ENCODE measurements at regions not wholly inside any gene's neighbourhood (a gene's known extent, or its start where the extent isn't known, plus 50 kb on each side); places are given as distances from the start of the nearest gene placed in this dataset.

DNA sequence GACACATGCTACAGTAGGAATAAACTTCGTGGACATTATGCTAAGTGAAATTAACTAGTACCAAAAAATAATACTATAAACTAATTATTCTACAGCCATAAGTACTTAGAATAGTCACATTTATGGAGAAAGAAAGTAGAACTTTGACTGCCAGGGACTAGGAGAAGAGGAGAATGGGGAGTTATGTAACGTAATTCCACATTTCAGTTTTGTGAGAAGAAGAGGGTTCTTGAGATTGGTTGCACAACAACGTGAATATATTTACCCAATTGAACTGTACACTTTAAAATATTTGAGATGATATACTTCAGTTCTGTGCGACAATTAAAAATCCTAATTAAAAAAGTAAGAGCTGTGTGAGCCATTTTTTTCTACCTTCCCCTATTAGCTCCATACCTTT is 1412.9 kb downstream of the PLA2G4A start:
- no peak overlapping the region for H2BK5ac ChIP-seq (ENCODE audit: low read length)
- no peaks in the 10 kb centered on the region for H3K79me1 ChIP-seq (ENCODE audit: low read length)
- H4K5ac ChIP-seq (ENCODE audit: low read length) = no peak overlapping the region
- no peak overlapping the region for H3K9ac ChIP-seq (ENCODE audit: low read length)
- no peak overlapping the region for H3K4me3 ChIP-seq (ENCODE audit: low read length)
- no peaks in the 10 kb centered on the region for H3K36me3 ChIP-seq (ENCODE audit: control insufficient read depth, insufficient read depth, low read length)
- H3K27me3 ChIP-seq (ENCODE audit: insufficient read depth, low read length, poor library complexity) = no peaks in the 10 kb centered on the region
- no peaks in the 10 kb centered on the region for H3K79me2 ChIP-seq (ENCODE audit: control insufficient read depth, insufficient read depth, low read length)
- no CpG with 5 or more reads among the region's 4 CpGs for WGBS (ENCODE audit: extremely low coverage, insufficient coverage, low lambda C conversion rate)
- H2AK5ac ChIP-seq (ENCODE audit: low read length) = no peak overlapping the region
- H2BK120ac ChIP-seq (ENCODE audit: low read depth, low read length) = no peak overlapping the region
- H3K18ac ChIP-seq (ENCODE audit: low read length) = no peak overlapping the region
- H3K27ac ChIP-seq (ENCODE audit: low read depth, low read length) = no peak overlapping the region
- H2BK15ac ChIP-seq (replicated peaks; ENCODE audit: low read depth) = no peak overlapping the region
- no peak overlapping the region for H4K8ac ChIP-seq (ENCODE audit: low read depth, low read length)
- no peaks in the 10 kb centered on the region for H3K4me1 ChIP-seq (ENCODE audit: control insufficient read depth, low read depth, low read length)
- no peak for DNase-seq
- no peak overlapping the region for H3K23ac ChIP-seq (ENCODE audit: low read length)
- no peak overlapping the region for H3K56ac ChIP-seq (ENCODE audit: low read length)
- H3K4ac ChIP-seq (ENCODE audit: low read depth, low read length) = no peak overlapping the region
- no peak overlapping the region for H3K4me2 ChIP-seq (ENCODE audit: low read length)

DNA sequence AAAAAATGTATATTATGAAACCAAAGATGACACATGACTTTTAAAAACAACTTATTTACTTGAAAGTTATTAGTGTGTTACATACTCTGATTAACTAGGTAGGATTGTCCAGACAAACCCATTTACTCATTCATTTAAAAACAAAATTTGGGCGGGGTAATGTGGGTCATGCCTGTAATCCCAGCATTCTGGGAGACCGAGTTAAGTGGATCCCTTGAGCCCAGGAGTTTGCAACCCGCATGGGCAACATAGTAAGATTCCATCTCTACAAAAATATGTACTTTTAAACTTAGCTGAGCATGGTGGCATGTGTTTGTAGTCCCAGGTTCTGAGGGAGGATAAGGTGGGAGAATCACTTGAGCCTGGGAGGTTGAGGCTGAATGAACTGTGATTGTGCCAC is 1414.7 kb downstream of the PLA2G4A start:
- no peak overlapping the region for H3K9ac ChIP-seq (ENCODE audit: low read length)
- no peaks in the 10 kb centered on the region for H3K79me1 ChIP-seq (ENCODE audit: low read length)
- H2BK5ac ChIP-seq (ENCODE audit: low read length) = no peak overlapping the region
- no peak overlapping the region for H3K4ac ChIP-seq (ENCODE audit: low read depth, low read length)
- H3K4me3 ChIP-seq (ENCODE audit: low read length) = no peak overlapping the region
- H3K27me3 ChIP-seq (ENCODE audit: insufficient read depth, low read length, poor library complexity) = no peaks in the 10 kb centered on the region
- H3K36me3 ChIP-seq (ENCODE audit: control insufficient read depth, insufficient read depth, low read length) = no peaks in the 10 kb centered on the region
- no peak overlapping the region for H2BK120ac ChIP-seq (ENCODE audit: low read depth, low read length)
- WGBS (ENCODE audit: extremely low coverage, insufficient coverage, low lambda C conversion rate) = no CpG with 5 or more reads among the region's 3 CpGs
- no peak for DNase-seq
- no peak overlapping the region for H3K18ac ChIP-seq (ENCODE audit: low read length)
- H2AK5ac ChIP-seq (ENCODE audit: low read length) = no peak overlapping the region
- H3K27ac ChIP-seq (ENCODE audit: low read depth, low read length) = no peak overlapping the region
- no peak overlapping the region for H3K23ac ChIP-seq (ENCODE audit: low read length)
- no peak overlapping the region for H2BK15ac ChIP-seq (replicated peaks; ENCODE audit: low read depth)
- no peak overlapping the region for H4K8ac ChIP-seq (ENCODE audit: low read depth, low read length)
- no peak overlapping the region for H3K4me2 ChIP-seq (ENCODE audit: low read length)
- H3K79me2 ChIP-seq (ENCODE audit: control insufficient read depth, insufficient read depth, low read length) = no peaks in the 10 kb centered on the region
- H3K4me1 ChIP-seq (ENCODE audit: control insufficient read depth, low read depth, low read length) = no peaks in the 10 kb centered on the region
- no peak overlapping the region for H3K56ac ChIP-seq (ENCODE audit: low read length)
- no peak overlapping the region for H4K5ac ChIP-seq (ENCODE audit: low read length)

DNA sequence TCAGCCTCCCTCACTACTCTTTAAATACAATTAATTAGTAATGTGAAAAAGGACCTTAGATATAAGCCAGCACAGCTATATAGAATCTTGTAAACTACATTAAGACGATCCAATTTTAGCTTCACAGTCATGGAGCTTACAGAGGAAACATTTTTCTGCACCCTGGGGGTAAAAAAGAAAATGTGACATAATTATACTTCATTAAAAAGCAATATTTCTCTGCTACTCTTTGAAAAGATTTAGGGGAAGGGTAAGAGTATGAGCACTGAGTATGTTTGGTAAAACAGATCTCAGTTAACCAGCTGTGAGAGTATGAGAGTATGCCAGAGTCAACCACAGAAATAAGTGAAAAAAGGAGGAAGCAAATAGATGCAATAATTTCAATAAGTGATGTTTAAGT is 1415.9 kb downstream of the PLA2G4A start:
- H3K27ac ChIP-seq (ENCODE audit: low read depth, low read length) = no peak overlapping the region

DNA sequence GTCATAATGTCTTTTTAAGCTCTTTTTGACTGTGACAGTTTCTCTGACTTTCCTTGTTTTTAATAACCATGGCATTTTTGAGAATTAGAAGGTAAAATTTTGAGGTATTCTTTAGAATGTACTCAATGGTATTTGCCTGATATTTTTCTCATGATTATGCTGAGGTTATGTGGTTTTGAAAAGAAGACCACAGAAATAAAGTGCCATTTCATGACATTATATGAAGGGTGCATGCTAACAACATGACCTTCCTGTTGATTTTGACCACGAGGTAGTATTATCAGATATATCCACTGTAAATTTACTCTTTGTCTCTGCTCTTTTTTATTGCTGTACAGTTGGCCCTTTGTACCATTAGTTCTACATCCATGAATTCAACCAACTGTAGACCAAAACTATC is 1418.5 kb downstream of the PLA2G4A start:
- Histone ChIP-seq H2BK120ac (ENCODE audit: low read depth, low read length) (no peak overlapping the region), H3K23ac (ENCODE audit: low read length) (no peak overlapping the region), H4K8ac (ENCODE audit: low read depth, low read length) (no peak overlapping the region), H4K5ac (ENCODE audit: low read length) (no peak overlapping the region), H2BK15ac (replicated peaks; ENCODE audit: low read depth) (no peak overlapping the region), H2AK5ac (ENCODE audit: low read length) (no peak overlapping the region), H2BK5ac (ENCODE audit: low read length) (no peak overlapping the region), H3K36me3 (ENCODE audit: control insufficient read depth, insufficient read depth, low read length) (no peaks in the 10 kb centered on the region), H3K56ac (ENCODE audit: low read length) (no peak overlapping the region), H3K9ac (ENCODE audit: low read length) (no peak overlapping the region), H3K4me3 (ENCODE audit: low read length) (no peak overlapping the region), H3K27ac (ENCODE audit: low read depth, low read length) (no peak overlapping the region), H3K18ac (ENCODE audit: low read length) (no peak overlapping the region), H3K27me3 (ENCODE audit: insufficient read depth, low read length, poor library complexity) (no peaks in the 10 kb centered on the region), H3K79me1 (ENCODE audit: low read length) (no peaks in the 10 kb centered on the region), H3K4ac (ENCODE audit: low read depth, low read length) (no peak overlapping the region), H3K79me2 (ENCODE audit: control insufficient read depth, insufficient read depth, low read length) (no peaks in the 10 kb centered on the region), H3K4me1 (ENCODE audit: control insufficient read depth, low read depth, low read length) (no peaks in the 10 kb centered on the region), H3K4me2 (ENCODE audit: low read length) (no peak overlapping the region)
- no peak for DNase-seq
- no CpG with 5 or more reads among the region's 1 CpG for WGBS (ENCODE audit: extremely low coverage, insufficient coverage, low lambda C conversion rate)

More for the DNA sequence above, 1415.9 kb downstream of the PLA2G4A start:
- H3K56ac ChIP-seq (ENCODE audit: low read length) = no peak overlapping the region
- H3K4me3 ChIP-seq (ENCODE audit: low read length) = no peak overlapping the region
- no peak overlapping the region for H3K4ac ChIP-seq (ENCODE audit: low read depth, low read length)
- no peak overlapping the region for H2BK120ac ChIP-seq (ENCODE audit: low read depth, low read length)
- H3K9ac ChIP-seq (ENCODE audit: low read length) = no peak overlapping the region
- no peaks in the 10 kb centered on the region for H3K79me1 ChIP-seq (ENCODE audit: low read length)
- no peak overlapping the region for H3K18ac ChIP-seq (ENCODE audit: low read length)
- DNase-seq = no peak
- H3K4me1 ChIP-seq (ENCODE audit: control insufficient read depth, low read depth, low read length) = no peaks in the 10 kb centered on the region
- H3K79me2 ChIP-seq (ENCODE audit: control insufficient read depth, insufficient read depth, low read length) = no peaks in the 10 kb centered on the region
- no peak overlapping the region for H2BK15ac ChIP-seq (replicated peaks; ENCODE audit: low read depth)
- H3K27me3 ChIP-seq (ENCODE audit: insufficient read depth, low read length, poor library complexity) = no peaks in the 10 kb centered on the region
- H4K8ac ChIP-seq (ENCODE audit: low read depth, low read length) = no peak overlapping the region
- no peak overlapping the region for H3K23ac ChIP-seq (ENCODE audit: low read length)
- H3K36me3 ChIP-seq (ENCODE audit: control insufficient read depth, insufficient read depth, low read length) = no peaks in the 10 kb centered on the region
- H3K4me2 ChIP-seq (ENCODE audit: low read length) = no peak overlapping the region
- no peak overlapping the region for H4K5ac ChIP-seq (ENCODE audit: low read length)
- no peak overlapping the region for H2AK5ac ChIP-seq (ENCODE audit: low read length)
- no peak overlapping the region for H2BK5ac ChIP-seq (ENCODE audit: low read length)
- WGBS (ENCODE audit: extremely low coverage, insufficient coverage, low lambda C conversion rate) = no CpG with 5 or more reads among the region's 1 CpG

DNA sequence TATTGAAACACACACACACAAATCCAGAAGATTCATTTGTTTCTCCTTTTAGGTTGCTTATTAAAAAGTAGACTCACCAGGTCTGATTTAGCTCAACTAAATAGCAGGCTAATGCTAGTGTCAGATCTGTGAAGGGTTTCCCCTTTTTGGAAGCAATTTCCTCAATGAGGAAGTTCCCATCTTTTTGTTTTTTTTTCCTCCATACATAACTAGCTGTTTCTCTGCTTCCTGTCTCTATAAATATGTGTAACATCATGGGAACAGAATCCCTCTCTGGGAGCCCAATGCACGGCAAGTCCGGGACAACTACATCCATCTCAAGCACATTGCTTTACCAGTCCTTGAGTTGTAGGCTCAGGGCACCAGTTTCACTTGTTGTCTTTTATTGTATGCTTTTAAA is 1421.1 kb downstream of the PLA2G4A start:
- no peak overlapping the region for H4K8ac ChIP-seq (ENCODE audit: low read depth, low read length)
- H3K79me2 ChIP-seq (ENCODE audit: control insufficient read depth, insufficient read depth, low read length) = no peaks in the 10 kb centered on the region
- no peak for DNase-seq
- no peak overlapping the region for H3K4ac ChIP-seq (ENCODE audit: low read depth, low read length)
- no peak overlapping the region for H2AK5ac ChIP-seq (ENCODE audit: low read length)
- no peak overlapping the region for H3K23ac ChIP-seq (ENCODE audit: low read length)
- H3K27ac ChIP-seq (ENCODE audit: low read depth, low read length) = no peak overlapping the region
- H3K9ac ChIP-seq (ENCODE audit: low read length) = no peak overlapping the region
- no peak overlapping the region for H3K56ac ChIP-seq (ENCODE audit: low read length)
- WGBS (ENCODE audit: extremely low coverage, insufficient coverage, low lambda C conversion rate) = no CpG with 5 or more reads among the region's 2 CpGs
- H2BK5ac ChIP-seq (ENCODE audit: low read length) = no peak overlapping the region
- H3K36me3 ChIP-seq (ENCODE audit: control insufficient read depth, insufficient read depth, low read length) = no peaks in the 10 kb centered on the region
- H3K18ac ChIP-seq (ENCODE audit: low read length) = no peak overlapping the region
- H3K4me1 ChIP-seq (ENCODE audit: control insufficient read depth, low read depth, low read length) = no peaks in the 10 kb centered on the region
- H3K27me3 ChIP-seq (ENCODE audit: insufficient read depth, low read length, poor library complexity) = no peaks in the 10 kb centered on the region
- no peak overlapping the region for H3K4me2 ChIP-seq (ENCODE audit: low read length)
- no peak overlapping the region for H3K4me3 ChIP-seq (ENCODE audit: low read length)
- no peak overlapping the region for H2BK15ac ChIP-seq (replicated peaks; ENCODE audit: low read depth)
- no peak overlapping the region for H4K5ac ChIP-seq (ENCODE audit: low read length)
- H3K79me1 ChIP-seq (ENCODE audit: low read length) = no peaks in the 10 kb centered on the region
- no peak overlapping the region for H2BK120ac ChIP-seq (ENCODE audit: low read depth, low read length)

DNA sequence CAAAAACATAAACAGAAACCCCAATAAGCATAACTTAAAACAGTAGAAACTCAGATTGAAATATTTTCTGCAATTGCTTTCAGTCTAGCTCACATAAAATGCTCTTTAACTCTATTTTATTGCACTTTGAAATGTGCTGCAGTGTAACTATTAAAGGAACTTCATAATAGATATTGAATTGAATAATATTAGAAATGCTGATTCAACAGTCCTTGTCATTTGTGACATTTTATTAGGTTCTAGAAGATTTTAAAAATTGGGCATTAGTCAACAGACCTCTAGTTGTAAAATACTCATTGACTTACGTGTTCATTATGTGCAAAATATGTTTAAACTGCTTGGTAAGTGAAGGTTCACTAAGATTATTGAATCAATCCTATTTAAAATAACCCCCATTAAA is 1422.3 kb downstream of the PLA2G4A start:
- no peaks in the 10 kb centered on the region for H3K4me1 ChIP-seq (ENCODE audit: control insufficient read depth, low read depth, low read length)
- no CpG with 5 or more reads among the region's 1 CpG for WGBS (ENCODE audit: extremely low coverage, insufficient coverage, low lambda C conversion rate)
- no peak overlapping the region for H3K56ac ChIP-seq (ENCODE audit: low read length)
- no peak for DNase-seq
- H3K27ac ChIP-seq (ENCODE audit: low read depth, low read length) = no peak overlapping the region
- H3K4ac ChIP-seq (ENCODE audit: low read depth, low read length) = no peak overlapping the region
- no peaks in the 10 kb centered on the region for H3K36me3 ChIP-seq (ENCODE audit: control insufficient read depth, insufficient read depth, low read length)
- H4K5ac ChIP-seq (ENCODE audit: low read length) = no peak overlapping the region
- H2BK15ac ChIP-seq (replicated peaks; ENCODE audit: low read depth) = no peak overlapping the region
- no peak overlapping the region for H2AK5ac ChIP-seq (ENCODE audit: low read length)
- H3K9ac ChIP-seq (ENCODE audit: low read length) = no peak overlapping the region
- H3K79me2 ChIP-seq (ENCODE audit: control insufficient read depth, insufficient read depth, low read length) = no peaks in the 10 kb centered on the region
- H3K4me3 ChIP-seq (ENCODE audit: low read length) = no peak overlapping the region
- H3K79me1 ChIP-seq (ENCODE audit: low read length) = no peaks in the 10 kb centered on the region
- no peak overlapping the region for H2BK5ac ChIP-seq (ENCODE audit: low read length)
- H4K8ac ChIP-seq (ENCODE audit: low read depth, low read length) = no peak overlapping the region
- no peak overlapping the region for H3K18ac ChIP-seq (ENCODE audit: low read length)
- no peak overlapping the region for H3K4me2 ChIP-seq (ENCODE audit: low read length)
- H2BK120ac ChIP-seq (ENCODE audit: low read depth, low read length) = no peak overlapping the region
- no peak overlapping the region for H3K23ac ChIP-seq (ENCODE audit: low read length)
- no peaks in the 10 kb centered on the region for H3K27me3 ChIP-seq (ENCODE audit: insufficient read depth, low read length, poor library complexity)
